AG04450 (cell line): ENCODE measurements at regions not wholly inside any gene's neighbourhood (a gene's known extent, or its start where the extent isn't known, plus 50 kb on each side); places are given as distances from the start of the nearest gene placed in this dataset.

ENCODE experiments used
- CTCF ChIA-PET: fragments of 300-600, 350-600 bp; formaldehyde crosslinking; extraction: SDS; loops from one replicate; lab custom pipeline; 2022; ENCODE audit warnings: antibody characterized with exemption, inconsistent platforms; lab: Charles Lee
- POLR2A ChIA-PET: fragments of 350-600 bp; formaldehyde crosslinking; extraction: SDS; loops from one replicate; lab custom pipeline; 2021; ENCODE audit warnings: antibody characterized with exemption, inconsistent platforms; lab: Yijun Ruan, JAX
- DNase-seq: peaks from one replicate; pipeline ENCODE4 v3.0.0-alpha.2; 2011; ENCODE audit warnings: low read depth, low spot score
- H3K27ac ChIP-seq: one replicate; pipeline ENCODE4 v1.5.1; 2012; ENCODE audit warnings: low read depth, low read length, control low read depth
- H3K27me3 ChIP-seq: one replicate; pipeline ENCODE4 v1.6.0; 2012; ENCODE audit warnings: low read length; ENCODE audit not compliant: control insufficient read depth, insufficient read depth
- H3K4me3 ChIP-seq: 2 replicates; pipeline ENCODE4 v1.5.1; 2011; ENCODE audit warnings: mild to moderate bottlenecking, low read depth, low read length, control low read depth
- H3K9me3 ChIP-seq: 2 replicates; pipeline ENCODE4 v1.5.1; 2012; ENCODE audit warnings: low read length; ENCODE audit not compliant: control insufficient read depth, insufficient read depth
- CTCF ChIP-seq: IDR thresholded peaks from 2 replicates; pipeline ENCODE4 v1.5.1; 2011; ENCODE audit warnings: low read depth, low read length, control low read depth, inconsistent platforms

GRCh38 chr2:33984131-33984530, 385.0 kb upstream of the FAM98A start:
- no peak for TF ChIP-seq CTCF
- Histone ChIP-seq H3K27me3 (no peaks in the 10 kb centered on the region), H3K27ac (no peak overlapping the region), H3K9me3 (no peaks in the 10 kb centered on the region), H3K4me3 (no peak overlapping the region)
- CTCF ChIA-PET: no interaction called here
- POLR2A ChIA-PET: no interaction called here
- DNase-seq: no peak

GRCh38 chr2:33978471-33978870, 379.4 kb upstream of the FAM98A start:
- Histone ChIP-seq H3K27me3 (no peaks in the 10 kb centered on the region), H3K9me3 (no peaks in the 10 kb centered on the region), H3K27ac (no peak overlapping the region), H3K4me3 (no peak overlapping the region)
- ChIA-PET CTCF (no interaction called here), POLR2A (no interaction called here)
- TF ChIP-seq CTCF: no peak
- no peak for DNase-seq

- Histone ChIP-seq H3K27me3 (no peaks in the 10 kb centered on the region), H3K27ac (no peak overlapping the region), H3K9me3 (no peaks in the 10 kb centered on the region), H3K4me3 (no peak overlapping the region)
- ChIA-PET CTCF (no interaction called here), POLR2A (no interaction called here)
- DNase-seq: no peak
- TF ChIP-seq CTCF: no peak
These were observed 376.4 kb upstream of the FAM98A start for GRCh38 chr2:33975498-33975897.

- no peak for TF ChIP-seq CTCF
- no peaks in the 10 kb centered on the region for H3K27me3 ChIP-seq
- H3K9me3 ChIP-seq: no peaks in the 10 kb centered on the region
- CTCF ChIA-PET: no interaction called here
- H3K27ac ChIP-seq: no peak overlapping the region
- H3K4me3 ChIP-seq: no peak overlapping the region
- DNase-seq: no peak
- POLR2A ChIA-PET: no interaction called here
These were observed 368.0 kb upstream of the FAM98A start for GRCh38 chr2:33967103-33967502.

- Histone ChIP-seq H3K4me3 (no peak overlapping the region), H3K27ac (no peak overlapping the region), H3K27me3 (no peaks in the 10 kb centered on the region), H3K9me3 (no peaks in the 10 kb centered on the region)
- ChIA-PET POLR2A (no interaction called here), CTCF (no interaction called here)
- TF ChIP-seq CTCF: no peak
- no peak for DNase-seq
These were observed 359.5 kb upstream of the FAM98A start for GRCh38 chr2:33958591-33958990.
